Adrenal gland (tissue), 9 donors: ENCODE measurements at regions not wholly inside any gene's neighbourhood (a gene's known extent, or its start where the extent isn't known, plus 50 kb on each side); places are given as distances from the start of the nearest gene placed in this dataset.
A peak's percentile ranks its signal among the peaks of the same experiment; 100 is the strongest.

Experiments used
- DNase-seq, 7 donors: peaks; one replicate each; pipeline ENCODE4 v3.0.0-alpha.2; 2019 to 2020
- H3K27ac ChIP-seq, 5 donors: fragments of 200-600 bp; sonication (generic) in 4 of 5; 1 replicate in 3 of 5; 2 replicates in 2 of 5; pipeline versions ENCODE4 v1.5.1 to v1.8.0; 2016 to 2020; ENCODE audit warnings: mild to moderate bottlenecking in 1 of 5
- H3K27me3 ChIP-seq: fragments of 200-600 bp; 2 replicates; pipeline ENCODE4 v1.8.0; 2021
- H3K36me3 ChIP-seq, 2 donors: fragments of 200-600 bp; replicated peaks in 1 of 2; 1 replicate in 1 of 2; 2 replicates in 1 of 2; pipeline versions ENCODE4 v1.5.1 to v1.8.0; 2018 to 2022
- H3K4me1 ChIP-seq, 2 donors: fragments of 200-600 bp; replicated peaks in 1 of 2; 1 replicate in 1 of 2; 2 replicates in 1 of 2; pipeline versions ENCODE4 v1.5.1 to v1.8.0; 2018 to 2021
- H3K4me3 ChIP-seq, 4 donors: fragments of 200-600 bp; sonication (generic) in 3 of 4; one replicate each; pipeline ENCODE4 v1.5.1; 2016 to 2018
- H3K9me3 ChIP-seq, 3 donors: fragments of 200-600 bp; sonication (generic) in 1 of 3; replicated peaks in 1 of 3; 1 replicate in 2 of 3; 2 replicates in 1 of 3; pipeline versions ENCODE4 v1.5.1 to v1.8.0; 2016 to 2021
- CTCF ChIP-seq, 6 experiments: fragments of 450-650 bp in 4 of 6; fragments of 200-600 bp in 2 of 6; sonication (generic) in 1 of 6; IDR thresholded peaks; 1 replicate in 5 of 6; 2 replicates in 1 of 6; pipeline versions ENCODE4 v1.5.1 to v1.8.0; 2016 to 2021; ENCODE audit warnings: antibody characterized with exemption in 6 of 6, mild to moderate bottlenecking in 2 of 6, moderate library complexity in 1 of 6
- POLR2A ChIP-seq, 2 donors: fragments of 450-650 bp; IDR thresholded peaks; one replicate each; pipeline ENCODE4 v1.6.1; 2017; ENCODE audit warnings: antibody characterized with exemption in 2 of 2, mild to moderate bottlenecking in 2 of 2, moderate library complexity in 1 of 2
- WGBS, 4 donors: extraction: QIAGEN DNeasy Blood & Tissue Kit in 2 of 4; methylation state at CpG; one replicate each; pipeline versions ENCODE4 v1.1.5 to v1.1.7; 2013 to 2017; 5-methylcytosine and 5-hydroxymethylcytosine counted together
- intact Hi-C, 2 donors: fragments of 100-400 bp; cut with DNase I; formaldehyde crosslinking; loops; one replicate each; pipeline versions ENCODE4 v1.14.1 to v1.15.0; 2022 to 2023
- donor health status: healthy with polysubstance abuse.
- donor health status: Bipolar disorder and iron deficiency.
- donor health status: DM: yes; HTN: yes; CAD: no.
- donor health status: DM: no; HTN: no; CAD: no.
- donor health status: DM: no; HTN: no; CAD: no.

- intact Hi-C loops: no loop called here
- no peaks in the 10 kb centered on the region for H3K9me3 ChIP-seq
- TF ChIP-seq POLR2A (IDR thresholded peaks at IDR 0.05) (no peak), CTCF (IDR thresholded peaks at IDR 0.05) (no peak)
- no peaks in the 10 kb centered on the region for H3K4me1 ChIP-seq
- H3K36me3 ChIP-seq: no peaks in the 10 kb centered on the region
- DNase-seq: no peak
- no peak overlapping the region for H3K4me3 ChIP-seq
- H3K27ac ChIP-seq: no peak overlapping the region
- no peaks in the 10 kb centered on the region for H3K27me3 ChIP-seq
Observed at GRCh38 chr3:74269689-74270088, 344.8 kb downstream of the CNTN3 start.

DNA sequence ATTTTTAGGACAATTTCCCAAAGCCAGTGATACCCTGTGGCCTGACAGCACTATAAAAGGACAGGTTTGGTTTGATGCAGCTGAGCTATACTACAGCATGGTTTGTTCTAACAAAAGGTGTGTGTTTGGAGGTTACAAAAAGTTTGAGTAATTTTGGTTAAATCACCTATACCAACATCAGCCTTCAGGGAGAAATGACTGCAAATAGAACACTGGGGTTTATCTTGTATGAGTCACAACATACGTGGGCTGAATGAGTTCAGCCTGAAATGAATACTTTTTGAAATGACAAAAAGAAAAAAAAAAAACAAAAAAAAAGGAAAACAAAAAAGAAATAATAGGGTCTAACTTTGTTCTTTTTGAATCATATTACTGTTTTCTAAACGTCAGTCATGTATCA is 345.7 kb downstream of the CNTN3 start:
- Histone ChIP-seq H3K36me3 (no peaks in the 10 kb centered on the region), H3K9me3 (no peaks in the 10 kb centered on the region), H3K4me3 (no peak overlapping the region), H3K27ac (no peak overlapping the region), H3K4me1 (no peaks in the 10 kb centered on the region), H3K27me3 (no peaks in the 10 kb centered on the region)
- WGBS, 4 donors: 47 to 59% (median 52%) methylated on average over 2 of the region's 2 CpGs
- DNase-seq: no peak
- intact Hi-C loops: no loop called here
- TF ChIP-seq CTCF (IDR thresholded peaks at IDR 0.05) (no peak), POLR2A (IDR thresholded peaks at IDR 0.05) (no peak)

DNA sequence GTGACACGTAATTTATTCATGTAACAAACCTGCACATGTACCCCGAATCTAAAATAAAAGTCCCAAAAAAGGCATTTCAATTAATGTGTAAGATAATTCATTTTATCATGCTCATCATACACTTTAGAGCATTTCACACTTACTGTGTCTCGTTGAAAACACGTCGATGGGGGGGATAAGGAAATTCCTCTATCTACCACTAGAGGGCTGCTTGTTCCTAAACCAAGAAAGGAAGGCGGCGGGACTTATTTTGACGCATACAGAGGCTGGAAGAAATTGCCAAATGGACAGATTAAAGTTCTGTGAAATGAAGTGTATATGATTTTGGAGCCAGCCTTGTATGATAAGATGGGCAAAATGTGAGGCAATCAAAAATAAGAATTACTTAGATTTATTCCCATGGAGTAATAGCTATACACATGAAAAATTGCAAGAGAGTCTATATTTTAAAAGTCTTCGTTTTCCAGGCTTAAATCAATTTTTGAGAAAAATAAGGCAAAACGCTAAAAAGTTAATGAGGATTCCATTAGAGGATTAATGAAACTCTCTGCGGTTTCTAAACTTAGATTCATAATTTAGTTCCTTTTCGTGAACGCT is 346.8 kb downstream of the CNTN3 start:
- no peaks in the 10 kb centered on the region for H3K36me3 ChIP-seq
- no peaks in the 10 kb centered on the region for H3K4me1 ChIP-seq
- WGBS, 4 donors: 36 to 41% (median 37%) methylated on average over 13 of the region's 13 CpGs
- TF ChIP-seq POLR2A (IDR thresholded peaks at IDR 0.05): no peak
- TF ChIP-seq CTCF (IDR thresholded peaks at IDR 0.05): peak; percentile 47 to 76 (median 65)
- peak; percentile 26 to 67 (median 40) for DNase-seq
- H3K27me3 ChIP-seq: no peaks in the 10 kb centered on the region
- H3K27ac ChIP-seq: no peak overlapping the region
- intact Hi-C loops: no loop called here
- no peak overlapping the region for H3K4me3 ChIP-seq
- no peaks in the 10 kb centered on the region for H3K9me3 ChIP-seq

DNA sequence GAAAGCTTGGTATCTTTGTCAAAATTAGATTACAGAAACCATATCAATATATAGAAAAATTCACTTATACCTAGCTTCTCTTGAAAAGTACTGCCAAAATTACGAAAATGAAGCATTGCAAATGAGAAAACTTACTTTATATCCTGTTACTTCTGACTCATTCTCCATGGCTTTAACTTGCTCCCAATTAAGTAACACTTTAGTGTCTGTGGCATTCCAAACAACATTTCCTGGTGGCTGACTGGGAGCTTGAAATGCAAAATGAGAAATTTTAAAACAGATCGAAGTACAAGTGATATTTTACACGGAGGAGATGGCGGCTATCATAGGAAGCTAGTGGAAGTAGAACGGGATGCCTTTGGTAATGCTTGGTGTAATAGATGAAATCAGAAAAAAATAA is 347.3 kb downstream of the CNTN3 start:
- Histone ChIP-seq H3K36me3 (no peaks in the 10 kb centered on the region), H3K4me1 (no peaks in the 10 kb centered on the region), H3K9me3 (no peaks in the 10 kb centered on the region), H3K27ac (no peak overlapping the region), H3K27me3 (no peaks in the 10 kb centered on the region), H3K4me3 (no peak overlapping the region)
- no peak for DNase-seq
- 58 to 71% (median 65%) methylated on average over 5 of the region's 5 CpGs for WGBS, 4 donors
- intact Hi-C loops: no loop called here
- TF ChIP-seq CTCF (IDR thresholded peaks at IDR 0.05) (no peak), POLR2A (IDR thresholded peaks at IDR 0.05) (no peak)
